ENCODE measurements at regions not wholly inside any gene's neighbourhood (a gene's known extent, or its start where the extent isn't known, plus 50 kb on each side); places are given as distances from the start of the nearest gene placed in this dataset.

GRCh38 chr7:145644426-145645134 lies 472.0 kb upstream of the CNTNAP2 start:
- DNase-seq = no peak

DNA sequence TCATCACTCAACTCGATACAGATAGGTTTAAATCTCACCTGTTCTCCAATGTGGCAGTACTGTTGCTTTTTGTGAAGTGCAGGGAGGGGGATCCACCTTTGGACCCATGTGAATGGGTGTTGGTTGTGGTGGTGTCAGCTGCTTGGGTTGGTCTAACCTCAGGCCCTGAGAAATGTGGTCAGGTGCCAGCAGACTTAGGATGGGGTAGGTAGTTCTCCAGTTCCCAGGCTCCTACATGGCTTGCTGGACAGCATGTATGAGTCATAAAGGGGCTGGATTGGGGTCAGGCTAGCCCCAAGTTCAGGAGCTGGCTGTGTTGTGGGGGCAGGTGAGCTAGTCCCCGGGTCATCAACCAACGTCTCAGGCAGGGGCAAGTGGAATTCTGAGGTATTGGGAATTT lies 472.6 kb upstream of the CNTNAP2 start:
- DNase-seq = no peak

- DNase-seq = no peak
Measured at GRCh38 chr7:145633513-145633912, 483.1 kb upstream of the CNTNAP2 start.

DNA sequence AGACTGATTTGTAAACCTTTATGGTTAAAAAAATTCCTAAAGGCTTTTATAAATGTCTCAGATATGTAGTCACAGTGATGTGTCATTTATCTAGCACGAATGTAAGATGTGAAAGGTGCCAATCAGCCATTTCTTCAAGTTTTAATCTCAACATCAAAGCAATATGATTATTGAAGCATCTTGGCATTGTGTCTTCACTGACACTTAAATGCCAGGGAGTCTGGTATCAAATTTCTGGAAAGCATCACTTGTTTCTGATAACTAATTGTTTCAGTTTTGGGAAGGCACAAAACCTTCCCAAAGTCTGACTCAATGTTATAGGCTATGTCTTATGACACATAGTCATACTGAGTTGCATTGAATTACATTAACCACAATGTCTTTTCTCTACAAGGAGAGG lies 492.0 kb upstream of the CNTNAP2 start:
- no peak for DNase-seq

DNA sequence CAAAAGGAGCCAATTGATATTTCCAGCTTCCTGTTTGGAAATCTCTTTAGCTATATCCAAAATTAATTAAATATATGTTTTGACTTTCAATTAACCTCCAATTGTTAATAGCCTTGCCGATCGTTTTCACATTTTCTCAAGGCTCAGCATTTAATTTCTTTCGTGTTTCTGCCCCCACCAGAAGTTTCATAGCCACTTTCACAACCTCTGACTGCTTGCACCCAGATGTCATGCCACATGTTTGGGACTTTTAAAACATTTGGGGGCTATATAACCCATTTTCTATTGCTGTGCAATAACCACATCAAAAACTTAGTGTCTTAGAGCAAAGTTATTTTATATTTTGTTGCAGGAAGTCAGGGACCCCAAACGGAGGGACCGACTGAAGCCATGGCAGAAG lies 510.6 kb upstream of the CNTNAP2 start:
- DNase-seq = no peak

DNA sequence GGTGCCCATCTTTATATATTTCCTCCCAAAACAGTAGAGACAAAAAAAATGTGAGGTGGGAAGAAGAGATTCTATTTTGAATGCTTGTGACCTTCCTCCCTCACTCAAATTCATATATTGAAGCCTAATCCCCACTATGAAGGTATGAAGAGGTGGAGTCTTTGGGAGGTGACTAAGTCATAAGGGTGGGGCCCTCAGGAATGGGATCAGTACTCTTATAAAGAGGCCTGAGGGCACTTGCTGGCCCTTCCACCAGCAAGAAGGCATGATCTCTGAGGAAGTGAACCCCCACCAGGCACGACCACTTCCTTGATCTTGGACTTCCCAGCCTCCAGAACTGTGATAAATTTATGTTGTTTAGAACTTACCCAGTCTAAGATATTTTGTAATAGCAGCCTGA lies 517.2 kb upstream of the CNTNAP2 start:
- no peak for DNase-seq

DNA sequence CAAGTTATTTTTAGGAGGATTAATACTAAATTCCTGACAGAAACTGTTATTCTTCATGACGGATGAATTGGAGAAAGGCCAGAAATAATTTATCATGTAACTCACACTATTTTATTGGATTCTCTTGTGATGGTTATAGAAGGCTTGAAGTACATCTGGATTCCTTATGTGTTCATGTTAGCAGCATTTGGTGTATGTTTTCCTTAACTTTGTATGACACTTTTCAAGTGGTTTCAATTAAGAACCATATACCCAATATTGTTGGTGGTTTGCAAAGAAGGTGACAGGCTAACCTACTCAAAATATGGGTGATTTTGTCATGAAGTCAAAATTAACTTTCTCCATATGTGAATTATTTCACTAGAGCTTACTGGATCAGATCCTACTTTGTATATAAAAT lies 532.2 kb upstream of the CNTNAP2 start:
- no peak for DNase-seq

DNA sequence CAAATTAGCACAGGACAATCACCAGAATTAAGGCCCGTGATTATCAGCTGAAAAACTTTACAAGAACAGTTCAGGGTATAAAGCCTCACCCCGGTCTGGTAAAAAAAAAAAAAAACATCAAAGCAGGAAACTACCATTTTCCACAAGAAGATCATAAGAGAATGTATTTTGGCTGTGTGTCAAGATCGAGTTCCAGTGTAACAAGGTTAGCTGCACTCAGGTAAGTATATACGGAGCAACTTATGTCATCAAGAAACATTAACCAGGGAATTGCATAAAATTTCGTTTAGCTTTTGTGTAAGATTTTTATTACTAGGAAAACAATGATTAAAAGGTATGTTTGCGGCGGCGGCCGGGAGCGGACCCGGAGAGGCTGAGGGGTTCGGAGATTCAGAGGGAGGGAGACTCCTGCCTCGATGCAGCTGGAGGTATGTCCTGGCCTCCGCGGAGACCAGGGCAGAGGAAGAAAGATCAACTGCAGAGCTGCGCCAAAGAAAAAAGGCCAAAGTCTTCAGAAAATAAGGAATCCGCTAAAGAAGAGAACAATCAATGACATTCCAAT lies 533.8 kb upstream of the CNTNAP2 start:
- DNase-seq = no peak

DNA sequence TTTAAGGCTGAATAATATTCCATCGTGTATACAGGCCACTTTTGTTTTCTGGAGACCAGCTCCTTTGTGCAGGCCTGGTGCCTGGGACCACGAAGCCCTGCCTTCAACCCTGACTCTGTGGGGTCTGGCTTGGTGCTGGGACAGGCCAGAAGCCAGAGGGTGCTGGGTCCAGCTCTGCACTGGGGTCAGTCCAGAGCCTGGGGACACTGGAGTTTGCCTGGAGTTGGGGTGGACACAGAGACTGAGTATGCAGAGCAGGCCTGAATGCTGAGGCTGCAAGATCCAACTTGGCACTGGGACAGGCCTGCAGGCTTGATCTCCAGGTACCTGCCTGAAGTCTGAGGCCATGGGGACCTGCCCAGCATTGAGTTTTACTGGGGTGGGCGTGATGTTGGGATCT lies 558.8 kb upstream of the CNTNAP2 start:
- DNase-seq = no peak

DNA sequence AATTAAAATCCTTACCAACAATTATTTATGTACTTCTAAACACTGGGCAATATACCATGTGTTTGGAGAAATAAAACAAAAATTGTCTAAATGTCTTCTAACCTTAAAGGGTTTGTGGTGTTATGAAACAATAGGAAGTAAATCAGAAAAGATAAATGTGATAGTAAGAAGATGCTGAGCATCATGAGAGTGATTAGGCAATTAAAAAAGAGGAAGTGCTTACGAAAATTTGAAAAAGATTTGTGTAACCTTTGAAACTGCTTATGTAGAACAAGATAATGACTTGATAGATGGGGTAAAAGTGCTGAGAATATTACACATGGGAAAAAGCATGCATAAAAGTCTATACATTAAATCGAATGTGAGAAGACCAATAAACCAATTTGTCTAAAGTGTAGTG lies 573.4 kb upstream of the CNTNAP2 start:
- DNase-seq = no peak

GRCh38 chr7:145539910-145540309 lies 576.7 kb upstream of the CNTNAP2 start:
- DNase-seq = no peak

DNA sequence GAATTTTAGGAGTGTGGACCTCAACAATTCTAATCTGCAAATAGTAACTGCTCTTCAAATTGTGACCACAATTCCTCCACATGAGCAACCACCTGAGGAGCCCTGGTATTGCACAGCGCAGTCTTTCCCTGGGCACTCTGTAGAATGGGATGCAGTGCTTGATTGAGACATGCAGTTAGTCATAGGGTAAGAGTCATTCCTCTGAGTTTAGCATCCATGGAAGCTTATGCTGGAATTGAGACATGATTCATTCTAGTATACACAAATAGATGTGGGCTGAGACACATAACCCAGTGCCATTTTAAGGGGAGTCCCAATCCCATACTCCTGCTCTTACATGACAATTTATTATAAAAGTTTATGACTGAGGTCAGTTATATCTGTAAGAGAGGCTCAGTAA lies 582.3 kb upstream of the CNTNAP2 start:
- no peak for DNase-seq

DNA sequence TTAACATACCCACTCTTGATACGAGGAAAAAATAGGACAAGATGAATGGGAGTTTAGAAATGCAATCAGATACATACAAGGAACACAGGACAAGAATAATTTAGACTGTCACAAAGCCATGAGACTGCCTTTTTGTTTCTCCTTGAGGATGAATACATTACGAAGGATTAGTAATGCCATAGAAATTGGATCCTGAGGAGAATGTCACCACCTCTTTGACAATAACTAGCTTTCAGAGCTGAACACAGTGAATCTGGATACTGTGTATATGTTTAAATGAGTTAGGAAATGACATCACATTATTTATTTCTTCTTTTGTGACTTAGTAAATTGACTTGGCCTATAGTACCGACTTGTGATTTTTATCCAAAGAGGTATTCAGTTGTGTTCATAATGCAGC lies 596.3 kb upstream of the CNTNAP2 start:
- no peak for DNase-seq

GRCh38 chr7:145511004-145511403 lies 605.6 kb upstream of the CNTNAP2 start:
- no peak for DNase-seq

DNA sequence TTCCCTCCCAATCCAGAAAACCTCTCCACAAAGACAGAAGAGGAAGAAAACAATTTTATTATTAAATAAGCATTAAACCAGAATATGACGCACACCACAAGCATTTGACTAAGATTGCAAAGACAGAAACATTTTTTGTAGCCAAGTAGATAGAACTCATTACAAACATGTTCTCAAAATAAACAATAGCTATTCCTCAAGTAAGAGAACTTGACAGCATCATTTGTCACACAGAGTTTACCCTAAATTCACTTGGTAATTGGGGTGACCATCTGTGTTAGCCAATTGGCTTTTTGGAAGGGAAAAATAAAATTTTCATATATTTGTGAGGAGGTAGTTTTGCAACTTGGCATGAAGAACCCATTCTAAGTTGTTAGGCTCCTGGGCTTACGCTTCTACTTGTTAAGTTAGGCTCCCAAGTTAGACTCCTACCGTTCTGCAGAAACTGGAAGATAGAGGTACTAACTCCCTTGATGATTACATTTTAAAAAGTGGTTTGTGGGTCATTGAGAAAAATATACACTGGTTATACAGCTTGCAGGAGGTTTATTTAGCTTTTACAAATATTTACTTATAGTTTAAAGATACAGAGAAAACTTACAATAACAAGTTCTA lies 618.6 kb upstream of the CNTNAP2 start:
- DNase-seq = no peak

GRCh38 chr7:145490356-145490755 lies 626.2 kb upstream of the CNTNAP2 start:
- DNase-seq = no peak

DNA sequence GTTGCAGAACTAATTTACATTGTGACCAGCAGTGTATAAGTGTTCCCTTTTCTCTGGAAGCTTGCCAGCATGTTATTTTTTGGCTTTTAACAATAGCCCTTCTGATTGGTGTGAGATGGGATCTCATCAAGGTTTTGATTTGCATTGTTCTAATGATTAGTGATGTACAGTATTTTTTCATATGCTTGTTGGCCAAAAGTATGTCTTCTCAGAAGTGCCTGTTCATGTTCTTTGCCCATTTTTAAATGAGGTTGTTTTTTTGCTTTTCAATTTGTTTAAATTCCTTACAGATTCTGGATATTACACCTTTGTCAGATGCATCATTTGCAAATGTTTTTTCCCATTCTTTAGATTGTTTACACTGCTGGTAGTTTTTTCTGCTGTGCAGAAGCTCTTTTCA lies 627.0 kb upstream of the CNTNAP2 start:
- no peak for DNase-seq

GRCh38 chr7:145488816-145489215 lies 627.8 kb upstream of the CNTNAP2 start:
- DNase-seq = no peak

GRCh38 chr7:145481985-145482384 lies 634.6 kb upstream of the CNTNAP2 start:
- DNase-seq = no peak

- no peak for DNase-seq
Measured at GRCh38 chr7:145478541-145478940, 638.1 kb upstream of the CNTNAP2 start.

- no peak for DNase-seq
Measured at GRCh38 chr7:145474009-145474686, 638.3 kb upstream of the TPK1 start.

GRCh38 chr7:145471883-145472282 lies 636.0 kb upstream of the TPK1 start:
- no peak for DNase-seq

- DNase-seq = no peak
Measured at GRCh38 chr7:145464287-145464686, 628.4 kb upstream of the TPK1 start.

GRCh38 chr7:145462463-145462862 lies 626.6 kb upstream of the TPK1 start:
- no peak for DNase-seq
